Liver (tissue), 8 donors: ENCODE measurements at regions not wholly inside any gene's neighbourhood (a gene's known extent, or its start where the extent isn't known, plus 50 kb on each side); places are given as distances from the start of the nearest gene placed in this dataset.
A peak's percentile ranks its signal among the peaks of the same experiment; 100 is the strongest.

Source experiments
- DNase-seq: peaks from one replicate; pipeline ENCODE4 v3.0.0-alpha.2; 2017; ENCODE audit warnings: low spot score
- H3K27ac ChIP-seq, 2 donors: one replicate each; pipeline ENCODE4 v1.7.0; 2013; ENCODE audit warnings: inconsistent platforms in 2 of 2, low read length in 2 of 2, control low read depth in 1 of 2, low read depth in 1 of 2, mild to moderate bottlenecking in 1 of 2
- H3K27me3 ChIP-seq, 4 donors: one replicate each; pipeline versions ENCODE4 v1.6.1 to v1.7.0; 2013; ENCODE audit warnings: low read length in 3 of 4, inconsistent platforms in 1 of 4, mild to moderate bottlenecking in 1 of 4, moderate library complexity in 1 of 4; ENCODE audit not compliant: control insufficient read depth in 4 of 4, insufficient read depth in 4 of 4
- H3K36me3 ChIP-seq, 4 donors: one replicate each; pipeline versions ENCODE4 v1.6.1 to v1.7.0; 2013; ENCODE audit warnings: low read length in 3 of 4, mild to moderate bottlenecking in 3 of 4, low read depth in 1 of 4, moderate library complexity in 1 of 4; ENCODE audit not compliant: control insufficient read depth in 4 of 4, insufficient read depth in 3 of 4
- H3K4me1 ChIP-seq, 4 donors: one replicate each; pipeline versions ENCODE4 v1.6.1 to v1.7.0; 2013; ENCODE audit warnings: low read length in 3 of 4, mild to moderate bottlenecking in 3 of 4, moderate library complexity in 1 of 4; ENCODE audit not compliant: control insufficient read depth in 4 of 4, insufficient read depth in 4 of 4
- H3K4me3 ChIP-seq, 3 donors: one replicate each; pipeline versions ENCODE4 v1.6.1 to v1.7.0; 2013; ENCODE audit warnings: low read length in 3 of 3, control low read depth in 1 of 3, low read depth in 1 of 3, mild to moderate bottlenecking in 1 of 3
- H3K9ac ChIP-seq, 2 donors: one replicate each; pipeline ENCODE4 v1.7.0; 2013; ENCODE audit warnings: low read length in 2 of 2, mild to moderate bottlenecking in 2 of 2, moderate library complexity in 2 of 2, control low read depth in 1 of 2, low read depth in 1 of 2
- H3K9me3 ChIP-seq, 4 donors: one replicate each; pipeline versions ENCODE4 v1.6.1 to v1.7.0; 2013; ENCODE audit warnings: low read length in 3 of 4; ENCODE audit not compliant: control insufficient read depth in 4 of 4
- ATF3 ChIP-seq: IDR thresholded peaks from 2 replicates; pipeline ENCODE4 v1.6.1; 2016; ENCODE audit warnings: antibody characterized with exemption
- CTCF ChIP-seq: fragments of 150-350 bp; IDR thresholded peaks from 2 replicates; pipeline ENCODE4 v1.5.1; 2017; ENCODE audit warnings: improper control_type of control experiment, low read depth, low read length; ENCODE audit not compliant: missing input control
- EGR1 ChIP-seq, 2 donors: IDR thresholded peaks; 2 replicates each; pipeline ENCODE4 v1.6.1; 2016 to 2018; ENCODE audit warnings: antibody characterized with exemption in 2 of 2, low read depth in 2 of 2
- FOXA1 ChIP-seq: IDR thresholded peaks from 2 replicates; pipeline ENCODE4 v1.6.1; 2016; ENCODE audit warnings: antibody characterized with exemption
- GABPA ChIP-seq, 2 donors: IDR thresholded peaks in 1 of 2; conservative IDR thresholded peaks in 1 of 2; 2 replicates each; pipeline ENCODE4 v1.6.1; 2016; ENCODE audit warnings: antibody characterized with exemption in 2 of 2, mild to moderate bottlenecking in 1 of 2, moderate library complexity in 1 of 2
- HNF4A ChIP-seq, 2 donors: conservative IDR thresholded peaks; 2 replicates each; pipeline ENCODE4 v1.6.1; 2016; ENCODE audit warnings: antibody characterized with exemption in 2 of 2, mild to moderate bottlenecking in 2 of 2
- HNF4G ChIP-seq: IDR thresholded peaks from 2 replicates; pipeline ENCODE4 v1.6.1; 2016; ENCODE audit warnings: antibody characterized with exemption
- JUND ChIP-seq, 2 donors: IDR thresholded peaks; 2 replicates each; pipeline ENCODE4 v1.6.1; 2016; ENCODE audit warnings: antibody characterized with exemption in 2 of 2
- NR2F2 ChIP-seq: IDR thresholded peaks from 2 replicates; pipeline ENCODE4 v1.6.1; 2016; ENCODE audit warnings: antibody characterized with exemption
- RAD21 ChIP-seq, 2 donors: IDR thresholded peaks; 2 replicates each; pipeline ENCODE4 v1.6.1; 2016; ENCODE audit warnings: antibody characterized with exemption in 2 of 2, mild to moderate bottlenecking in 2 of 2
- REST ChIP-seq: IDR thresholded peaks from 2 replicates; pipeline ENCODE4 v1.6.1; 2016; ENCODE audit warnings: antibody characterized with exemption, mild to moderate bottlenecking
- RXRA ChIP-seq, 2 donors: IDR thresholded peaks; 2 replicates each; pipeline ENCODE4 v1.6.1; 2017 to 2018; ENCODE audit warnings: antibody characterized with exemption in 2 of 2, mild to moderate bottlenecking in 1 of 2
- SP1 ChIP-seq: IDR thresholded peaks from 2 replicates; pipeline ENCODE4 v1.6.1; 2018; ENCODE audit warnings: antibody characterized with exemption, mild to moderate bottlenecking
- TAF1 ChIP-seq: conservative IDR thresholded peaks from 2 replicates; pipeline ENCODE4 v1.6.1; 2016; ENCODE audit warnings: antibody characterized with exemption, mild to moderate bottlenecking
- YY1 ChIP-seq: IDR thresholded peaks from 2 replicates; pipeline ENCODE4 v1.6.1; 2016; ENCODE audit warnings: antibody characterized with exemption, mild to moderate bottlenecking
- WGBS: extraction: QIAGEN DNeasy Blood & Tissue Kit; methylation state at CpG from one replicate; pipeline ENCODE4 v1.1.7; 2013; 5-methylcytosine and 5-hydroxymethylcytosine counted together
- donor health status: healthy.
- donor health status: healthy.
- donor health status: healthy.
- donor health status: healthy.
- donor health status: healthy.

- peak overlapping the region in 1 of 2 donors; percentile 3 for H3K27ac ChIP-seq
- H3K4me3 ChIP-seq: peak overlapping the region; percentile 32 to 92 (median 42)
- WGBS: 10% methylated on average over 33 of the region's 33 CpGs
- no peaks in the 10 kb centered on the region for H3K9me3 ChIP-seq
- TF ChIP-seq SP1 (peak; percentile 6), EGR1 (IDR thresholded peaks at IDR 0.05; ENCODE audit: low read depth in 2 of 2) (no peak), GABPA (IDR thresholded peaks at IDR 0.05 in 1 of 2, conservative IDR thresholded peaks at IDR 0.05 in 1 of 2) (no peak), FOXA1 (no peak), YY1 (peak; percentile 54), RAD21 (IDR thresholded peaks at IDR 0.05) (peak in 1 of 2 donors; percentile 38), JUND (IDR thresholded peaks at IDR 0.05) (no peak), HNF4G (peak; percentile 42), CTCF (no peak), HNF4A (conservative IDR thresholded peaks at IDR 0.05) (peak; percentile 61 to 72)
- H3K36me3 ChIP-seq: no peaks in the 10 kb centered on the region
- H3K9ac ChIP-seq: peak overlapping the region in 1 of 2 donors; percentile 47
- H3K27me3 ChIP-seq: no peaks in the 10 kb centered on the region
- DNase-seq: peak; percentile 50
- H3K4me1 ChIP-seq: peaks cover 8 to 14% (median 11%) of the 10 kb centered on the region in 4 donors
These were observed 54.2 kb upstream of the FHIP2A start for GRCh38 chr10:114767101-114767985.

GRCh38 chr10:114767986-114768821 is 53.4 kb upstream of the FHIP2A start:
- TF ChIP-seq HNF4G: no peak
- TF ChIP-seq FOXA1: no peak
- no peak for TF ChIP-seq HNF4A (conservative IDR thresholded peaks at IDR 0.05)
- TF ChIP-seq ATF3: no peak
- TF ChIP-seq RXRA (IDR thresholded peaks at IDR 0.05): no peak
- TF ChIP-seq RAD21 (IDR thresholded peaks at IDR 0.05): no peak
- TF ChIP-seq JUND (IDR thresholded peaks at IDR 0.05): no peak
- TF ChIP-seq CTCF: no peak
- TF ChIP-seq YY1: no peak
- TF ChIP-seq REST: no peak
- TF ChIP-seq TAF1: no peak
- no peak for TF ChIP-seq NR2F2
- TF ChIP-seq EGR1 (IDR thresholded peaks at IDR 0.05; ENCODE audit: low read depth in 2 of 2): no peak
- no peak for TF ChIP-seq SP1
- Histone ChIP-seq H3K4me3 (peak overlapping the region; percentile 32 to 92 (median 42)), H3K4me1 (peaks cover 8 to 14% (median 11%) of the 10 kb centered on the region in 4 donors), H3K9me3 (no peaks in the 10 kb centered on the region), H3K9ac (no peak overlapping the region), H3K27ac (no peak overlapping the region), H3K27me3 (no peaks in the 10 kb centered on the region), H3K36me3 (no peaks in the 10 kb centered on the region)
- no peak for DNase-seq
- 6% methylated on average over 85 of the region's 85 CpGs for WGBS
